ENCODE measurements at regions not wholly inside any gene's neighbourhood (a gene's known extent, or its start where the extent isn't known, plus 50 kb on each side); places are given as distances from the start of the nearest gene placed in this dataset.

- H2BK12ac ChIP-seq (ENCODE audit: low read depth, low read length) = no peak overlapping the region
- H3K23ac ChIP-seq (ENCODE audit: insufficient read length) = no peak overlapping the region
- no peak overlapping the region for H2BK20ac ChIP-seq (ENCODE audit: low read length)
- H3K79me1 ChIP-seq (ENCODE audit: low read depth, low read length) = no peaks in the 10 kb centered on the region
- H2AFZ ChIP-seq (ENCODE audit: low read length) = no peak overlapping the region
- no peak overlapping the region for H3K9ac ChIP-seq (replicated peaks in 1 of 4; ENCODE audit: extremely low read depth in 1 of 4, low read depth in 3 of 4, low read length in 3 of 4)
- POLR2A ChIA-PET (ENCODE audit: partially characterized antibody) = no interaction called here
- H2BK15ac ChIP-seq (ENCODE audit: low read length) = no peak overlapping the region
- H3K4me1 ChIP-seq (replicated peaks in 1 of 4; ENCODE audit: control insufficient read depth in 3 of 4, insufficient read depth in 4 of 4, low read length in 3 of 4) = no peaks in the 10 kb centered on the region
- FAIRE-seq = no peak
- no peak overlapping the region for H3K18ac ChIP-seq (ENCODE audit: extremely low read depth, low read length)
- H3K36me3 ChIP-seq (ENCODE audit: control insufficient read depth in 2 of 4, insufficient read depth in 4 of 4, low read length in 3 of 4) = no peaks in the 10 kb centered on the region
- WGBS, 2 experiments (ENCODE audit: extremely low coverage in 1 of 2, insufficient coverage in 1 of 2, insufficient read length in 1 of 2, insufficient replicate concordance in 2 of 2, low coverage in 1 of 2, low lambda C conversion rate in 2 of 2, missing lambda C conversion rate in 1 of 2) = 88% methylated on average over 5 of the region's 5 CpGs; no CpG with 5 or more reads in 1 of the 2 experiments
- no peaks in the 10 kb centered on the region for H3K79me2 ChIP-seq (ENCODE audit: control insufficient read depth in 1 of 2, insufficient read depth in 2 of 2, low read length in 2 of 2)
- H3K4ac ChIP-seq (replicated peaks; ENCODE audit: insufficient read length, low read depth, low read length) = no peak overlapping the region
- no peak for DNase-seq (ENCODE audit: low read depth in 1 of 2, low spot score in 2 of 2)
- H4K91ac ChIP-seq (replicated peaks; ENCODE audit: insufficient read length, low read length) = no peak overlapping the region
- no peak overlapping the region for H3K14ac ChIP-seq (ENCODE audit: insufficient read length)
- H3K9me3 ChIP-seq (ENCODE audit: insufficient read depth in 2 of 2, low read depth in 1 of 2, low read length in 1 of 2) = no peaks in the 10 kb centered on the region
- no peak overlapping the region for H4K8ac ChIP-seq (ENCODE audit: extremely low read depth, insufficient read depth, low read length)
- no peak overlapping the region for H3K56ac ChIP-seq (replicated peaks; ENCODE audit: insufficient read length, low read depth, low read length)
- no peak overlapping the region for H3K4me2 ChIP-seq (ENCODE audit: insufficient read depth in 1 of 2, low read depth in 2 of 2, low read length in 2 of 2)
- H3K23me2 ChIP-seq (ENCODE audit: low read depth, low read length) = no peaks in the 10 kb centered on the region
- H4K5ac ChIP-seq (ENCODE audit: insufficient read length, low read depth, low read length) = no peak overlapping the region
- no peak overlapping the region for H3K27ac ChIP-seq (ENCODE audit: low read depth, low read length)
- no peak overlapping the region for H2BK5ac ChIP-seq (ENCODE audit: low read depth, low read length)
- CTCF ChIA-PET (ENCODE audit: partially characterized antibody) = interaction anchor here (1.3 to 1.6 kb wide), 2 partner anchors 10 to 280 kb away, joined by 3 to 4 read pairs; no protein-coding TSS in a partner anchor
- H4K20me1 ChIP-seq (replicated peaks in 1 of 2; ENCODE audit: control insufficient read depth in 1 of 2, insufficient read depth in 2 of 2, low read length in 2 of 2) = no peaks in the 10 kb centered on the region
- H3K4me3 ChIP-seq (ENCODE audit: extremely low read depth in 1 of 4, insufficient read depth in 2 of 4, low read depth in 3 of 4, low read length in 4 of 4) = no peak overlapping the region
- no peak overlapping the region for H2AK5ac ChIP-seq (ENCODE audit: low read depth, low read length)
- no peaks in the 10 kb centered on the region for H3K27me3 ChIP-seq (replicated peaks in 1 of 4; ENCODE audit: control insufficient read depth in 3 of 4, extremely low read depth in 1 of 4, insufficient read depth in 3 of 4, low read length in 3 of 4)
- no peak overlapping the region for H2BK120ac ChIP-seq (replicated peaks; ENCODE audit: low read depth, low read length)
- TF ChIP-seq NANOG (IDR thresholded peaks at IDR 0.05; ENCODE audit: insufficient read depth, low read depth, low read length, poor library complexity, severe bottlenecking) = no peak
- TF ChIP-seq BACH1 (IDR thresholded peaks at IDR 0.05; ENCODE audit: low read length) = no peak
- TF ChIP-seq JUND (IDR thresholded peaks at IDR 0.05; ENCODE audit: low read length) = no peak
- TF ChIP-seq CBX5 (IDR thresholded peaks at IDR 0.05; ENCODE audit: low read depth, low read length) = no peak
- TF ChIP-seq RNF2 (IDR thresholded peaks at IDR 0.05; ENCODE audit: borderline replicate concordance, low read depth, low read length, missing control alignments, poor library complexity, severe bottlenecking) = no peak
Observed at GRCh38 chr9:20226345-20226744, 396.0 kb downstream of the MLLT3 start.

Measured in H1 (cell line).